ENCODE measurements at regions not wholly inside any gene's neighbourhood (a gene's known extent, or its start where the extent isn't known, plus 50 kb on each side); places are given as distances from the start of the nearest gene placed in this dataset.
A peak's percentile ranks its signal among the peaks of the same experiment; 100 is the strongest.
"Not testable (repeated sequence)": the region's sequence is repeated elsewhere in the genome, so short reads cannot be mapped to it uniquely, and the experiment has no call there.

- DNase-seq (ENCODE audit: low spot score in 2 of 2); H3K27ac Mint-ChIP-seq; ATAC-seq; H3K36me3 Mint-ChIP-seq: not testable (repeated sequence)
- peaks cover 4 to 12% of the 10 kb centered on the region in 2 donors for H3K9me3 Mint-ChIP-seq
Measured at GRCh38 chr6:80497696-80498486, 391.4 kb downstream of the BCKDHB start.

- DNase-seq (ENCODE audit: low spot score in 2 of 2) (no peak), ATAC-seq (no peak)
- Mint-ChIP-seq H3K27ac (no peak overlapping the region), H3K9me3 (peaks cover 0 to 4% of the 10 kb centered on the region in 2 donors), H3K36me3 (no peaks in the 10 kb centered on the region)
Measured at GRCh38 chr6:80489911-80490635, 383.6 kb downstream of the BCKDHB start.

- ATAC-seq, result peak in 1 of 2 donors; percentile 77
- no peak for DNase-seq (ENCODE audit: low spot score in 2 of 2)
- Mint-ChIP-seq H3K27ac (no peak overlapping the region), H3K9me3 (peaks cover 0 to 8% of the 10 kb centered on the region in 2 donors), H3K36me3 (no peaks in the 10 kb centered on the region)
Measured at GRCh38 chr6:80488190-80488589, 381.7 kb downstream of the BCKDHB start.

GRCh38 chr6:80485494-80485893, 379.0 kb downstream of the BCKDHB start:
- not testable (repeated sequence) for ATAC-seq; H3K27ac Mint-ChIP-seq; H3K36me3 Mint-ChIP-seq; DNase-seq (ENCODE audit: low spot score in 2 of 2); H3K9me3 Mint-ChIP-seq

- no peak for DNase-seq (ENCODE audit: low spot score in 2 of 2)
- Mint-ChIP-seq H3K36me3 (no peaks in the 10 kb centered on the region), H3K27ac (no peak overlapping the region), H3K9me3 (peaks cover 0 to 8% of the 10 kb centered on the region in 2 donors)
- ATAC-seq, result no peak
Measured at GRCh38 chr6:80482056-80482455, 375.6 kb downstream of the BCKDHB start.

GRCh38 chr6:80480421-80481157, 374.1 kb downstream of the BCKDHB start:
- Mint-ChIP-seq H3K36me3 (no peaks in the 10 kb centered on the region), H3K9me3 (peaks cover 0 to 8% of the 10 kb centered on the region in 2 donors), H3K27ac (no peak overlapping the region)
- ATAC-seq, result no peak
- no peak for DNase-seq (ENCODE audit: low spot score in 2 of 2)

GRCh38 chr6:80478030-80478429, 371.6 kb downstream of the BCKDHB start:
- Mint-ChIP-seq H3K36me3 (no peaks in the 10 kb centered on the region), H3K9me3 (no peaks in the 10 kb centered on the region), H3K27ac (no peak overlapping the region)
- no peak for DNase-seq (ENCODE audit: low spot score in 2 of 2)
- no peak for ATAC-seq

GRCh38 chr6:80477591-80477990, 371.1 kb downstream of the BCKDHB start:
- Mint-ChIP-seq H3K36me3 (no peaks in the 10 kb centered on the region), H3K27ac (no peak overlapping the region), H3K9me3 (no peaks in the 10 kb centered on the region)
- ATAC-seq (no peak), DNase-seq (ENCODE audit: low spot score in 2 of 2) (no peak)

- ATAC-seq, result no peak
Measured at GRCh38 chr6:80472271-80472670, 365.8 kb downstream of the BCKDHB start.

GRCh38 chr6:80469977-80470376, 363.5 kb downstream of the BCKDHB start:
- DNase-seq (ENCODE audit: low spot score in 2 of 2), result no peak
- Mint-ChIP-seq H3K27ac (no peak overlapping the region), H3K36me3 (no peaks in the 10 kb centered on the region), H3K9me3 (no peaks in the 10 kb centered on the region)
- no peak for ATAC-seq

More at GRCh38 chr6:80472271-80472670, 365.8 kb downstream of the BCKDHB start:
- no peak for DNase-seq (ENCODE audit: low spot score in 2 of 2)
- H3K27ac Mint-ChIP-seq, result no peak overlapping the region
- no peaks in the 10 kb centered on the region for H3K36me3 Mint-ChIP-seq
- no peaks in the 10 kb centered on the region for H3K9me3 Mint-ChIP-seq

GRCh38 chr6:80468398-80468797, 361.9 kb downstream of the BCKDHB start:
- Mint-ChIP-seq H3K9me3 (no peaks in the 10 kb centered on the region), H3K36me3 (no peaks in the 10 kb centered on the region), H3K27ac (no peak overlapping the region)
- DNase-seq (ENCODE audit: low spot score in 2 of 2) (no peak), ATAC-seq (no peak)

GRCh38 chr6:80467408-80467807, 360.9 kb downstream of the BCKDHB start:
- Mint-ChIP-seq H3K9me3 (no peaks in the 10 kb centered on the region), H3K27ac (no peak overlapping the region), H3K36me3 (peaks cover 0 to 4% of the 10 kb centered on the region in 2 donors)
- ATAC-seq, result no peak
- no peak for DNase-seq (ENCODE audit: low spot score in 2 of 2)

- H3K27ac Mint-ChIP-seq, result no peak overlapping the region
- no peaks in the 10 kb centered on the region for H3K9me3 Mint-ChIP-seq
- ATAC-seq (no peak), DNase-seq (ENCODE audit: low spot score in 2 of 2) (no peak)
- peaks cover 0 to 4% of the 10 kb centered on the region in 2 donors for H3K36me3 Mint-ChIP-seq
Measured at GRCh38 chr6:80466981-80467380, 360.5 kb downstream of the BCKDHB start.

- ATAC-seq (no peak), DNase-seq (ENCODE audit: low spot score in 2 of 2) (no peak)
- Mint-ChIP-seq H3K36me3 (peaks cover 0 to 4% of the 10 kb centered on the region in 2 donors), H3K9me3 (no peaks in the 10 kb centered on the region), H3K27ac (no peak overlapping the region)
Measured at GRCh38 chr6:80465513-80465912, 359.0 kb downstream of the BCKDHB start.

GRCh38 chr6:80464901-80465300, 358.4 kb downstream of the BCKDHB start:
- DNase-seq (ENCODE audit: low spot score in 2 of 2) (no peak), ATAC-seq (no peak)
- Mint-ChIP-seq H3K36me3 (peaks cover 0 to 4% of the 10 kb centered on the region in 2 donors), H3K9me3 (no peaks in the 10 kb centered on the region), H3K27ac (no peak overlapping the region)

GRCh38 chr6:80463197-80463596, 356.7 kb downstream of the BCKDHB start:
- ATAC-seq (no peak), DNase-seq (ENCODE audit: low spot score in 2 of 2) (no peak)
- no peak overlapping the region for H3K27ac Mint-ChIP-seq
- H3K9me3 Mint-ChIP-seq, result no peaks in the 10 kb centered on the region
- peaks cover 0 to 4% of the 10 kb centered on the region in 2 donors for H3K36me3 Mint-ChIP-seq

GRCh38 chr6:80460257-80460865, 353.9 kb downstream of the BCKDHB start:
- ATAC-seq (no peak), DNase-seq (ENCODE audit: low spot score in 2 of 2) (no peak)
- H3K27ac Mint-ChIP-seq, result no peak overlapping the region
- H3K36me3 Mint-ChIP-seq, result peaks cover 0 to 7% of the 10 kb centered on the region in 2 donors
- no peaks in the 10 kb centered on the region for H3K9me3 Mint-ChIP-seq

Measured in activated naive CD4-positive, alpha-beta T cell treated with anti-CD3 and anti-CD28 coated beads, Interleukin-2, amount 50 U/mL, for 72 hours (primary cell).